NB4 (cell line): ENCODE measurements at regions not wholly inside any gene's neighbourhood (a gene's known extent, or its start where the extent isn't known, plus 50 kb on each side); places are given as distances from the start of the nearest gene placed in this dataset.
A peak's percentile ranks its signal among the peaks of the same experiment; 100 is the strongest.
"Not testable (repeated sequence)": the region's sequence is repeated elsewhere in the genome, so short reads cannot be mapped to it uniquely, and the experiment has no call there.

ENCODE experiments used
- DNase-seq: peaks from one replicate; pipeline ENCODE4 v3.0.0; 2010; ENCODE audit warnings: low read depth
- H3K4me3 ChIP-seq: one replicate; pipeline ENCODE4 v1.5.1; 2011; ENCODE audit warnings: mild to moderate bottlenecking, low read depth, low read length, moderate library complexity
- MYC ChIP-seq: IDR thresholded peaks from 2 replicates; pipeline ENCODE4 v1.6.1; 2011; ENCODE audit warnings: low read depth, low read length
- POLR2A ChIP-seq: IDR thresholded peaks from 2 replicates; pipeline ENCODE4 v1.6.1; 2011; ENCODE audit warnings: mild to moderate bottlenecking; ENCODE audit not compliant: insufficient read length; ENCODE audit errors: extremely low read depth
- TF ChIP-seq, protein P1 (sequence below): IDR thresholded peaks from one replicate; pipeline ENCODE4 v1.5.1; 2012; ENCODE audit warnings: low read depth, low read length
- TF ChIP-seq, protein P2 (sequence below): IDR thresholded peaks from 2 replicates; pipeline ENCODE4 v1.6.1; 2011; ENCODE audit warnings: low read depth, low read length

DNA sequence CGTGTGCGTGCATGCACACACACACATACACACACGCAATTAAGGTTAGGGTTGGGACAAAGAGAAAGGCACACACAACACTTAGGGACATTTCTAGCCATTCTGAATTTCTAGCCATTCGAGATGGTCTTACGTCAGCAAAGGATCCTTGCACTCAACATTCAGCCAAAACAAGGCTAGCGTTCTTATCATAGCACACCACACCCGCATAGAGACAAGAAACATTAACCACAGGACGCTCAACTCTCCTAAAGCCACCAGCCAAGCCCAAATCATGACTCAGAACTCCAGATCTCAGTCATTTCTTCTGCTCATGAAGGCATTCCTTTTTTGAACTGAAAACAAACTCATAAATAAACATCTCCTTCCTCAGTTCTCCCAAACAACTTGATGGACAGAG is 106.8 kb downstream of the LMO4 start:
- TF ChIP-seq POLR2A: no peak
- TF ChIP-seq, protein P1, sequence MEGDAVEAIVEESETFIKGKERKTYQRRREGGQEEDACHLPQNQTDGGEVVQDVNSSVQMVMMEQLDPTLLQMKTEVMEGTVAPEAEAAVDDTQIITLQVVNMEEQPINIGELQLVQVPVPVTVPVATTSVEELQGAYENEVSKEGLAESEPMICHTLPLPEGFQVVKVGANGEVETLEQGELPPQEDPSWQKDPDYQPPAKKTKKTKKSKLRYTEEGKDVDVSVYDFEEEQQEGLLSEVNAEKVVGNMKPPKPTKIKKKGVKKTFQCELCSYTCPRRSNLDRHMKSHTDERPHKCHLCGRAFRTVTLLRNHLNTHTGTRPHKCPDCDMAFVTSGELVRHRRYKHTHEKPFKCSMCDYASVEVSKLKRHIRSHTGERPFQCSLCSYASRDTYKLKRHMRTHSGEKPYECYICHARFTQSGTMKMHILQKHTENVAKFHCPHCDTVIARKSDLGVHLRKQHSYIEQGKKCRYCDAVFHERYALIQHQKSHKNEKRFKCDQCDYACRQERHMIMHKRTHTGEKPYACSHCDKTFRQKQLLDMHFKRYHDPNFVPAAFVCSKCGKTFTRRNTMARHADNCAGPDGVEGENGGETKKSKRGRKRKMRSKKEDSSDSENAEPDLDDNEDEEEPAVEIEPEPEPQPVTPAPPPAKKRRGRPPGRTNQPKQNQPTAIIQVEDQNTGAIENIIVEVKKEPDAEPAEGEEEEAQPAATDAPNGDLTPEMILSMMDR: no peak
- TF ChIP-seq, protein P2, sequence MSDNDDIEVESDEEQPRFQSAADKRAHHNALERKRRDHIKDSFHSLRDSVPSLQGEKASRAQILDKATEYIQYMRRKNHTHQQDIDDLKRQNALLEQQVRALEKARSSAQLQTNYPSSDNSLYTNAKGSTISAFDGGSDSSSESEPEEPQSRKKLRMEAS: no peak
- TF ChIP-seq MYC: no peak
- DNase-seq: peak; percentile 9
- no peak overlapping the region for H3K4me3 ChIP-seq

DNA sequence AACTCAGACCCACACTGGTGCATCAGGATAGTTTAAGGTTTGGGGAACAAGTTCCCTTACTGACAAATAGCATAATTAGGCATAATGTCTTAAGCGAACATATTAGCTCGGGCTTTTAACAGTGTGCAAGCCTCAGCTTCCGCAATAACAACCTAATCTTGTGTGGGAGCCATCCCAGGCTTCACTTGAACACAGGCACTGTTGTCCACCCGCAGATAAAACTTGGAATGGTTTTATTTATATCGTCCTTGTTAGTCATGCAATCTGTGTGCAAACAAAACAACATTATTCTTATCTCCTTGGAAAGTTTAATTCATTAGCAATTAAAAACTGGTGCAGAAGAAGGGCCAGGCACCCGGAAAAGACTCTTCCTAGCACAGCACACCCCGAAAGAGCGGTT is 107.4 kb downstream of the LMO4 start:
- not testable (repeated sequence) for DNase-seq, H3K4me3 ChIP-seq

DNA sequence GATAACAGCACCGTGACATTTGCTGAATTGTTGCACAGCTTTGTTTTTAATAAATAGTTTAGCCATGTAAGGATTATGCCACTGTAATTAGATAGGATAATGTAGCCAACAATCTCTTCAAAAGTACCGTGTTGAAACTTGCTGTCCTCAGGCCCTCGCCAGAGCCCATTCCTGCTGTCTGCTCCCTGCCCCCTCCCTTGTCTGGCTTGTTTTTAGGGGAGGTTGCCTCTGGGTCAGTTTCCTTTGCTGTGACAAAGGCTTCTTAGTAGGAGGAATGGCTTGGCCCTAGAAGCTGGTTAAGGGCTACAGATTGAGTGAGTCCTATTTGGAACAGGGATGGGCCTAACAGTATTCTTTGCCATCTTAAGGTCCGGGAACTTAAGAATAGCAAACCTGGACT is 107.9 kb downstream of the LMO4 start:
- no peak overlapping the region for H3K4me3 ChIP-seq
- DNase-seq: no peak
- no peak for TF ChIP-seq MYC

DNA sequence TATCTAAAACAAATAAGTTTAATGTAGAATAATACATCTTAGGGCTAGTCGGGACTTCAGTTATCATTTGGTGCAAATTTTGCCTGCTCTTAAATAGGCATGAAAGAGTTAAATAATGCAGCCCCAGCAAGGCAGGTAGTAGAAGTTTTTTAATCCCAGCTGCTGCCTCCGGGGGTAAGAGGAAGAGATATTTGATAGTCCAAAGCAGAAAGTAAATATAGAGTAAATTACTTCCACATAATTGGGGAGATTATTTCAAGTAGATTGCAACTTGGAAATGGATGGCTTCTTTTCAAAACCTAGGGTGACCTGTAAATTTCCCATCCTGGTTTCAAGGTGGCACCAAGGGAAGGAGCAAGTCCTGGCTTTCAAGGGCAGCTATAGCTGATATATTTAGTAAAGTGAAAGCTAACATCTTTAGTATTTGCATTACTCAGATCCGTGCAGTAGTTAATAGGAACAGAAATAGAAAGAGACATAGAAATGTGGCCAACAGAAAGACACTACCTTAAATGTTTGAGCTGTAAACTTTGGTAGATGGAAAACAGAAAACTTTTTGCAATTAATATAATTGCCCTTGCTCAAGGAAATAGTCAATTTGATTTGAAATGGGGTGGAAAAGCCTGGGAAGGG is 109.1 kb downstream of the LMO4 start:
- TF ChIP-seq MYC (no peak), POLR2A (no peak)
- TF ChIP-seq, protein P2: no peak
- TF ChIP-seq, protein P1: no peak

DNA sequence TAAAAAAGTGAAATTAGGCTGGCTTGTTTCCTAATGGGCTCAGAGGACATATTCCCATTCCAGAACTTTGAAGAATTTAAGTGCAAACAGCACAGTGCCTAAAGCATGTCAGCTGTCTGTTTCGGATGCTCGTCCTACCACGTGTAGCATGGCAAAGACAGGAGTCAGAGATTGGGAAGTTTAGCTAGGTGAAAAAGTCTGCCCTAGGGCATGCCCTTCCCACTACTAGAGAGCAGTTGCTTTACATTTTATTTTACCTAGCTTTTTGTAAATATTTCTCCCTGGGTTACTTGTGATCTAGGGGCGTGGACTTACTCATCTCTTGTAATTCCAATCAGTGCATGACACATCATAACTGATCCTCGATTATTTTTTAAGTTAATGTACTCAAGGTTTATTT is 111.1 kb downstream of the LMO4 start:
- TF ChIP-seq, protein P1: no peak
- TF ChIP-seq, protein P2: no peak
- TF ChIP-seq MYC (no peak), POLR2A (no peak)
- DNase-seq: no peak
- no peak overlapping the region for H3K4me3 ChIP-seq

More for the DNA sequence above, 109.1 kb downstream of the LMO4 start:
- H3K4me3 ChIP-seq: no peak overlapping the region
- DNase-seq: no peak

DNA sequence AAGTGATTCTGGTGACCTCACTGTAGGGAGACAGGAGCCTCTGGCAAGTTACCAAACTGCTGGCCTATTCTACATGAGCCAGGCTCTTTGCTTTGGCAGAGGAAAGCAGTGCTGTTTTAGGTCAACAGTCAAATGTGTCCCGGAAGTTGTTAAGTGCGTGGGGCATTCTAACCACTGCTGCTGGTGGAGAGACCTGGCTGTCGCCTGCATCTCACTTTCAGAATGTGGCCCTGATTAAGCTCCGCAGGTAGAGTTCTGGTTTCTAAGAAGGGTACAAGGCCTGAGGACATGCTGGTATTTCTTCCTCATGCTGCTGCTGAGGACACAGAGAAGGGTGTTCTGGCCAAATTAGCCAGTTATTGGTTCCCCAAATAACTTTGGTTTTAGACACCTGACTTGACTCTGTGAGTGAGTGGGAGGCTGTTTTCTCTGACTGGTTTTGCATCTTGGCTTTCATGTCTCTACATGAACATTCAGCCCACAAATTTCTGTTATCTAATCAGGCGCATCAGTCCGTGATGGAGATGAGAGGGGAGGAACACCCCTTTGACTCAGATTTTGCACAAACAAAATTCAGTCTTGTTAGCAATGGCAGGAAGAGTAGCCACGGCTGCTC is 120.8 kb downstream of the LMO4 start:
- H3K4me3 ChIP-seq: no peak overlapping the region
- DNase-seq: no peak
- no peak for TF ChIP-seq POLR2A
- no peak for TF ChIP-seq MYC
- TF ChIP-seq, protein P2: no peak
- TF ChIP-seq, protein P1: no peak

DNA sequence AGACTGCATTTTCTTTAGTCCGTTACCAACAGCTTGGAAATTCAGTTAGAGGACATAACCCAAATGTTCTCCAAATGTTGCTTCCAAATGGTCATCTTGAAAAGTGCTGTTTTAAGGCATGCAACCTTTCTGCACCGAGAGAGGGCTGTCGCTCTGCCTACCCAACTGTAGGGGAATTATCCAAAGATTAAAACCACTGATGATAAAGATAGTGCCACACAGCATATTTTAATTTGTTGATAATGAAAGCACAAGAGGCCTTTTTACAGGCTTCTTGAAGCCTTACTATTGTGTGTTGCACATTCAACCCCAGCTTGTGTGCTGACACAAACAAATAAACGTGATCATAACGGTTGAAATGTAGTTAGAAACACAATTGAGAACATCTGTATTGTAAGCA is 121.5 kb downstream of the LMO4 start:
- no peak for DNase-seq
- no peak overlapping the region for H3K4me3 ChIP-seq
- TF ChIP-seq POLR2A: no peak
- TF ChIP-seq, protein P1: no peak
- TF ChIP-seq MYC: no peak
- TF ChIP-seq, protein P2: no peak
